ENCODE measurements at regions not wholly inside any gene's neighbourhood (a gene's known extent, or its start where the extent isn't known, plus 50 kb on each side); places are given as distances from the start of the nearest gene placed in this dataset.

DNA sequence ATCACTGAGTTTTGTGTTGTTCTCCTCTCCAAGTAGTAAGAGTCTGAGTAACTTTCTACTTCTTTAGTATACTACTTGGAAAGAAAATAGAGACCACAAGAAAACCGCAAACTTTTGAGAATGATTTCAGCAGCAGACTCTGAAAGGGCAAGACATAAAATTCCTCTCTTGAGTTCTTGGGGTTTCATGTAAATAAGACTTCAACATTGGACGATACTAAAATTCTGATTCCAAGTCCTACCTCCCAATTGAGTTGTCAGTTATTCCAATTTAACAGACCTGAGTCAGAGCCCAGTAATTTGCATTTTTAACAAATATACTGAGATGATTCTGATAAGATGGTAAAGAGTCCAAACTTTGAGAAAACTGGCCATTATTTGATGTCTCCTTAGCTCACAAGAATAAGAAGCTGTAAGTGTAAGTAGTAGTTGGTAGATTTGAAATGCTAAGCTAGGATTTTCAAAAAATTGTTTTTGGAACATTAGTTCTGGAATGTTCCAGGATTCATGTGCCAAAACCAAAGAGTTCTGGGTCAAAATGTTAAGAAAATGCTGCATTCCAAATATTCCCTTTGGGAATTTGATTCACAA is 261.6 kb upstream of the SPOPL start:
- BruUV-seq (replicated peaks) = no TSS peak
- H3K36me3 ChIP-seq (ENCODE audit: low read depth) = no peaks in the 10 kb centered on the region
- no peaks in the 10 kb centered on the region for H4K20me1 ChIP-seq (ENCODE audit: insufficient read depth)
- H2AFZ ChIP-seq = no peak overlapping the region
- intact Hi-C loops (cut with micrococcal nuclease; ENCODE audit: unreplicated experiment) = no loop called here
- TF ChIP-seq, protein P1, sequence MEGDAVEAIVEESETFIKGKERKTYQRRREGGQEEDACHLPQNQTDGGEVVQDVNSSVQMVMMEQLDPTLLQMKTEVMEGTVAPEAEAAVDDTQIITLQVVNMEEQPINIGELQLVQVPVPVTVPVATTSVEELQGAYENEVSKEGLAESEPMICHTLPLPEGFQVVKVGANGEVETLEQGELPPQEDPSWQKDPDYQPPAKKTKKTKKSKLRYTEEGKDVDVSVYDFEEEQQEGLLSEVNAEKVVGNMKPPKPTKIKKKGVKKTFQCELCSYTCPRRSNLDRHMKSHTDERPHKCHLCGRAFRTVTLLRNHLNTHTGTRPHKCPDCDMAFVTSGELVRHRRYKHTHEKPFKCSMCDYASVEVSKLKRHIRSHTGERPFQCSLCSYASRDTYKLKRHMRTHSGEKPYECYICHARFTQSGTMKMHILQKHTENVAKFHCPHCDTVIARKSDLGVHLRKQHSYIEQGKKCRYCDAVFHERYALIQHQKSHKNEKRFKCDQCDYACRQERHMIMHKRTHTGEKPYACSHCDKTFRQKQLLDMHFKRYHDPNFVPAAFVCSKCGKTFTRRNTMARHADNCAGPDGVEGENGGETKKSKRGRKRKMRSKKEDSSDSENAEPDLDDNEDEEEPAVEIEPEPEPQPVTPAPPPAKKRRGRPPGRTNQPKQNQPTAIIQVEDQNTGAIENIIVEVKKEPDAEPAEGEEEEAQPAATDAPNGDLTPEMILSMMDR (conservative IDR thresholded peaks at IDR 0.05) = no peak
- TF ChIP-seq EZH2 (IDR thresholded peaks at IDR 0.05; ENCODE audit: low read depth) = no peak
- H3K4me3 ChIP-seq = no peak overlapping the region
- no peaks in the 10 kb centered on the region for H3K9me3 ChIP-seq (ENCODE audit: insufficient read depth, low read depth)
- DNase-seq = no peak
- CTCF ChIA-PET = interaction anchor here (0.5 kb wide), 1 partner anchor 168 kb away, joined by 3 read pairs; no protein-coding TSS in a partner anchor
- H3F3A ChIP-seq (ENCODE audit: insufficient read depth, low read depth) = no peaks in the 10 kb centered on the region
- peaks cover 7% of the 10 kb centered on the region; the same call in 1 of the 2 replicates for H3K4me1 ChIP-seq (replicated peaks; ENCODE audit: insufficient read depth)
- H3K9me2 ChIP-seq (ENCODE audit: insufficient read depth) = no peaks in the 10 kb centered on the region
- POLR2A ChIA-PET (ENCODE audit: unreplicated experiment) = no interaction called here
- H3K27ac ChIP-seq = no peak overlapping the region
- no peaks in the 10 kb centered on the region for H3K79me2 ChIP-seq (ENCODE audit: low read depth)
- no peaks in the 10 kb centered on the region for H3K27me3 ChIP-seq (ENCODE audit: insufficient read depth, low read depth)
- no peak overlapping the region for H3K4me2 ChIP-seq

DNA sequence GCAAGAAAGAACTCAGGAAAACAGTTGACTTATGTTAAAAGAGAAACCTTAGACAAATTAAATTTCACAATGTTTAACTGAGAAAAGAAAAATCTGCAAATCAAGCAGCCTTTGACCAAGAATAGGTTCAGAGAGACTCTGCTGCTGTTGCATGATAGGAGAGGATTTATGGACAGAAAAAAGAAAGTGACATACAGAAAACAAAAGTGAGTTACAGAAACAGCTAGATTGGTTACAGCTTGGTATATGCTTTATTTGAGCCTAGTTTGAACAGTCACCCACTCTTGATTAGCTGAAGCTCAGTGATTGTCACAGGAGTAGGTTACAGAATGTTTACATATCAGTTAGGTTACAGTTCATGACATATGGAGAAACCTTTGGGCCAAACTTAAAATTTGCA is 258.2 kb upstream of the SPOPL start:
- Histone ChIP-seq H3K4me3 (no peak overlapping the region), H3K9me2 (ENCODE audit: insufficient read depth) (no peaks in the 10 kb centered on the region), H3K4me1 (replicated peaks; ENCODE audit: insufficient read depth) (no peaks in the 10 kb centered on the region), H3K79me2 (ENCODE audit: low read depth) (no peaks in the 10 kb centered on the region), H2AFZ (no peak overlapping the region), H3F3A (ENCODE audit: insufficient read depth, low read depth) (no peaks in the 10 kb centered on the region), H3K4me2 (no peak overlapping the region), H3K9me3 (ENCODE audit: insufficient read depth, low read depth) (no peaks in the 10 kb centered on the region), H3K27me3 (ENCODE audit: insufficient read depth, low read depth) (no peaks in the 10 kb centered on the region), H3K27ac (no peak overlapping the region), H3K36me3 (ENCODE audit: low read depth) (no peaks in the 10 kb centered on the region), H4K20me1 (ENCODE audit: insufficient read depth) (no peaks in the 10 kb centered on the region)
- TF ChIP-seq EZH2 (IDR thresholded peaks at IDR 0.05; ENCODE audit: low read depth) = no peak
- TF ChIP-seq, protein P1 (conservative IDR thresholded peaks at IDR 0.05) = no peak
- ChIA-PET POLR2A (ENCODE audit: unreplicated experiment) (no interaction called here), CTCF (no interaction called here)
- DNase-seq = no peak
- intact Hi-C loops (cut with micrococcal nuclease; ENCODE audit: unreplicated experiment) = no loop called here
- no TSS peak for BruUV-seq (replicated peaks)

DNA sequence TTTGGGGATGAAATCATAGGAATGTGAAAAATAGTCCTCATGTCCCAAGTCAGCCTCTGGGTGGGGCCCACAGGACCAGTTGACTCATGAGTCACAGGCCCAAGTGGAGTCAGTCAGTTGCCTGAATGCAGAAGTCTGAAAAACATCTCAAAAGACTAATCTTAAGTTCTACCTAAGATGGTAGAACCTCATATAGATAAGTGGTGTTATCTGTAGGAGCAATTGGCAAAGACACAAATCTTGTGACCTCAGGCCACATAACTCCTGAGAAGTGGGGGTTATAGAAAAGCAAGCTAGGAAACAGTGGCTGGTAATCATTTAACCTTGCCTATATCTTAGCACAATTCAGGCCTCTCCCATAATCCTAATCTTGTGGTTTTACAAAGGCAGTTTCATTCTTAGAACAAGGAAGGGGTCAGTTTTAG is 257.1 kb upstream of the SPOPL start:
- Histone ChIP-seq H3K4me2 (no peak overlapping the region), H3K4me1 (replicated peaks; ENCODE audit: insufficient read depth) (no peaks in the 10 kb centered on the region), H3K4me3 (no peak overlapping the region), H3K9me2 (ENCODE audit: insufficient read depth) (no peaks in the 10 kb centered on the region), H3F3A (ENCODE audit: insufficient read depth, low read depth) (no peaks in the 10 kb centered on the region), H4K20me1 (ENCODE audit: insufficient read depth) (no peaks in the 10 kb centered on the region), H3K36me3 (ENCODE audit: low read depth) (no peaks in the 10 kb centered on the region), H2AFZ (no peak overlapping the region), H3K79me2 (ENCODE audit: low read depth) (no peaks in the 10 kb centered on the region), H3K9me3 (ENCODE audit: insufficient read depth, low read depth) (no peaks in the 10 kb centered on the region), H3K27ac (no peak overlapping the region), H3K27me3 (ENCODE audit: insufficient read depth, low read depth) (no peaks in the 10 kb centered on the region)
- no TSS peak for BruUV-seq (replicated peaks)
- intact Hi-C loops (cut with micrococcal nuclease; ENCODE audit: unreplicated experiment) = no loop called here
- DNase-seq = no peak
- ChIA-PET POLR2A (ENCODE audit: unreplicated experiment) (no interaction called here), CTCF (no interaction called here)
- TF ChIP-seq EZH2 (IDR thresholded peaks at IDR 0.05; ENCODE audit: low read depth) = no peak
- TF ChIP-seq, protein P1 (conservative IDR thresholded peaks at IDR 0.05) = no peak
